Right ventricle myocardium inferior (tissue), 1 donor: ENCODE measurements at regions not wholly inside any gene's neighbourhood (a gene's known extent, or its start where the extent isn't known, plus 50 kb on each side); places are given as distances from the start of the nearest gene placed in this dataset.
"Not testable (repeated sequence)": the region's sequence is repeated elsewhere in the genome, so short reads cannot be mapped to it uniquely, and the experiment has no call there.

ENCODE experiments used
- ATAC-seq: fragments of 200-7000 bp; cut with Tn5 transposase; one replicate; pipeline ENCODE4 v1.9.1; 2020; ENCODE audit warnings: mild to moderate bottlenecking, moderate library complexity
- DNase-seq: peaks from one replicate; pipeline ENCODE4 v3.0.0; 2021; ENCODE audit errors: missing footprints
- intact Hi-C: fragments of 100-400 bp; cut with DNase I; formaldehyde crosslinking; loops from one replicate; pipeline ENCODE4 v1.11.0; 2022
- donor health status: DM: no; HTN: yes; CAD: no; lungs with severe emphysema.

DNA sequence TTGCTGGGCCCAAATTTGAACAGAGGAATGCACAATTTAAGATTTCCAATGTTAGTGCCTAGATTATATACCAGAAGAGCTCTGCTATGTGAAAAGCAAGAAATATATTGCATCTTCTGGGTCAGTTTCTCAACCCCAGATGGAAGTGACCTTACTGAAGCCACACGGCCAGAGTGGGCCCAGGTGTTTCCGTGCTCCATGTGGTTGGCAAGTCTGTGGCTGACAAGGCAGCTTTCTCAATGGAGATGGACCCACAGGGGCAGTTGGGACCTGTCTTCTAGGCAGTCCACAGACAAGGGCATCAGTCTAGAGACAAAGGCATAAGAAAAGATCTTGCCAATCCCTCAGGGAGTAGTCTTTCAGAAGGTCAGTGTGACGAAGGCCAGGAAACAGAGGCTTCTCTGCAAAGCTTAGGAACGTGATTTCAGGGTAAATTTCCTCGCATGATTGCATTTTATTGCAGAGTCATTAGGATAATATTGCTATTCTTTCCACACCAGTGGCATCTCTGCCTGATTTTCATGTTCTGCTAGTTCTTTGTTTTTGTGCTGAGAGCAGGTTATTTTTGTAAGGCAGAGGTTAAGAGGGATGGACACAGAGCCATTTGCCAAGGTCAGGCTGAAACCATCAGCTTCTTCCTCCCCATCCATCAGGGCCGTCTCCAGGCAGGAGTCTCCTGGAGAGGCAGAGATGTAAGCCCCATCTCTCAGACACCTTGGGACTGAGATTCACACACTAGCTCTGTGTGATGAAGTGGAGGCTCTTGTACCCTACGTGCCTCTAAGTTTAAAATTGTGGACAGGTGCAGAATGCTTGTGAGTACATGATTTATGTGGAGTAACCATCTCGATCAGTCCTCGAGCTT is 202.1 kb downstream of the ANKRD30B start:
- ATAC-seq = no peak
- intact Hi-C loops = no loop called here
- DNase-seq = peak; percentile 32

GRCh38 chr18:14952444-14953077 is 204.6 kb downstream of the ANKRD30B start:
- DNase-seq, intact Hi-C loops, ATAC-seq: not testable (repeated sequence)

DNA sequence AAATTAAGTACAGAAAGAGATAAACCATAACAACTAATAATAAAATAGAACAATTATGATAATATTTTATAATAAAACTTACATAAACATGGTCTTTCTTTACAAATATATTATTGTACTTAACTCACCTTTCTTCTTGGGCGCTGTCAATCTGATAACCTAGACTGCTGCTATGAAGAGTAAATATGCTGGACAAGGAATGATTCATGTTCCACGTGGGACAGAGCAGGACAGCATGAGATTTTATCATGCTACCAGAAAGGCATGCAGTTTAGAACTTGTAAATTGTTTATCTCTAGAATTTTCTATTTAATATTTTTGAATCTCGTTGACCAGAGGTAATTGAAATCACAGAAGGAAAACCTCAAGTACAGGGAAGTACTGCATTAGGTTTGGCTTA is 210.7 kb downstream of the ANKRD30B start:
- ATAC-seq = no peak
- intact Hi-C loops = no loop called here

DNA sequence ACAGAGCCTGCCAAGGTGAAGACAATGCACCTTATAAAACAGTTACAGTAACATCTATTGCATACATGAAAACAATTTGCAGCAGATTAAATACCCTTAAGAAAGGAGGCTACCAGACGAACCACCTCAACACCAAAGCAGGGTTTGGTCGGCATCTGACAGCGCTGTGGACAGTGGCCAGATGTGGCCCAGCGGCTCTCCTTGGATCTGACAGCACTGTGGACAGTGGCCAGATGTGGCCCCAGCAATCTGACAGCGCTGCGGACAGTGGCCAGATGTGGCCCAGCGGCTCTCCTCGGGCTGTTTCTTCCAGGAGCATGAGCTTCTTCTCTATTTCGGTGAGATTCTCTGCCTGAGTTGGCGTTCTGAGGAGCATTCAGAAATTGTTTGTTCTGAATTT is 211.6 kb downstream of the ANKRD30B start:
- ATAC-seq = no peak
- peak; percentile 2 for DNase-seq

More for the DNA sequence above, 210.7 kb downstream of the ANKRD30B start:
- DNase-seq = no peak

GRCh38 chr18:14961991-14962390 is 214.0 kb downstream of the ANKRD30B start:
- DNase-seq (peak; percentile 4), ATAC-seq (no peak)
- intact Hi-C loops = no loop called here

More for the DNA sequence above, 211.6 kb downstream of the ANKRD30B start:
- intact Hi-C loops = no loop called here

DNA sequence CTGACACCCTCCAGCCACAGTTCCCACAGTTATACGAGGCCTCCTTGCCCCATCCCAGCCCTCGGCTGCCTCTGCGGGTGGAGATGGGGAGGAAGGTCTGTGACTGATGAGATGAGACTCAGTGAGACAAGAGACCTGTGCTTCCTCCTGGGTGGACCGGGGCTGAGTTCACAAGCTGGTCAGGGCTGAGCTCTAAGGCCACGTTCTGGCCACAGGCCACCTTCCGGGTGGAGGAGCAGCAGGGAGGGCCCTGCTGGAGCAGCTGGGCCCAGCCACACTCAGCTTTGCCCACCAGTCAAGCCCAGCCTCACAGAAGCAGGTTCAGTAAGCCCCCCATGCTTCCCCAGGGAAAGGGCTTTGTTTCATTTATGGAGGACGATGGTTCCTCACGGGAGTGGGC is 214.7 kb downstream of the ANKRD30B start:
- DNase-seq (peak; percentile 6), ATAC-seq (no peak)
- intact Hi-C loops = no loop called here

DNA sequence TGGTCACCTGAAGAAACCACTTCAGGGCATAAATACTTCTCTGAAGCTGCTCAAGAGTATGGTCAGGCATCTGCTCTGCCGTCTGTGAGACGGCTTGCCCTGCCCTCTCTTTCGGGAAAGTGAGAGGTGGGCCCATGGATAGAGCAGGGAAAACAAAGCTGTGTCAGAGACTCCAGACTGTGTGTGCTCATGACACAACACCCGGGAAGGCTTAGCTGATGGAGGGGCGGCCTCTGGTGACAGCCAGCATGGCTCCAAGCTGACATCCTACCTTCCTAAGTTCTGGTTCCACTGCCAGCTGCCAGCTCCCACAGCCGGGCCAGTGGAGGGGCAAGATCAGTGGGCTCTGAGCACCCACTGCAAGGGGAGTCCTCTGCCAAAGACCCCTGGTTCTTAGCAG is 215.3 kb downstream of the ANKRD30B start:
- no peak for ATAC-seq
- DNase-seq = peak; percentile 14

DNA sequence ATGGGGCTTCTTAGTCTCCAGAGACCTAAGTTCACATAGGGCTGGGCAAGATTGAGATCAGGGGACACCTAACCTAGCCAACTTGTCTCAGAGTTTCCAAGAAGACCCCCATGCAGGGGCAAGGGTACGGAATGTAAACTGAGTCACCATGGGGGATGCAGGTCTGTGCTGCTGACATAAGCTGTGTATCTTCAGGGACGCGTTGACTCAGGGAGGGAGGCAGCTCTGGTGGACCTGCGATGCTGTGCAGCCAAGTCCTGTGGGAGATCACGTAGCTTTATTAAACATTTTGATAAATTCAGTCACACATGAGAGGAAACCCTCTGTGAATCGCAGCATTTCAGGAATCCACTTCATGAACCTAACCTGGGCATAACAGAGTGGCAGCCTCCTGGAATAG is 216.0 kb downstream of the ANKRD30B start:
- peak; percentile 4 for DNase-seq
- ATAC-seq = no peak
- intact Hi-C loops = no loop called here

More for the DNA sequence above, 215.3 kb downstream of the ANKRD30B start:
- intact Hi-C loops = no loop called here

GRCh38 chr18:14964406-14964805 is 216.4 kb downstream of the ANKRD30B start:
- no peak for ATAC-seq
- DNase-seq = no peak
- intact Hi-C loops = no loop called here

DNA sequence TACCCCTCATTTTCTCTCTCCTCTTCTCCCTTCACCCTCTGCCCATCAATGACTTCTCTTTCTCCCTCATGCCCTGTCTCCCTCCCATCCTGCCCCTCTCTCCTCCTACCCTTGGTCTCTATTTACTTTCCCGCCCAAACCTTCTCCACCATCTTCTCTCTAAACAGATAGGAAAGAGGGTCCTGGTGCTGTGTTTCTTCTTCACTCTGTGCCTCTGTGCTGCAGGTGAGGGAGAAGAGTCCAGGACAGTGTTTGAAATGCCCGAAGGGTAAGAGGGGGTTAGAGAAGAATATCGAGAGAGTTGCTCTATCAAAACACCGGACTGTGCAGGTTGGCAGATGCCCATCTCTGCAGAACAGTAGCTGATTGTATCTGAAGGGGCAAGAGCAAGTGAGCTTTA is 217.0 kb downstream of the ANKRD30B start:
- ATAC-seq, intact Hi-C loops: not testable (repeated sequence)

DNA sequence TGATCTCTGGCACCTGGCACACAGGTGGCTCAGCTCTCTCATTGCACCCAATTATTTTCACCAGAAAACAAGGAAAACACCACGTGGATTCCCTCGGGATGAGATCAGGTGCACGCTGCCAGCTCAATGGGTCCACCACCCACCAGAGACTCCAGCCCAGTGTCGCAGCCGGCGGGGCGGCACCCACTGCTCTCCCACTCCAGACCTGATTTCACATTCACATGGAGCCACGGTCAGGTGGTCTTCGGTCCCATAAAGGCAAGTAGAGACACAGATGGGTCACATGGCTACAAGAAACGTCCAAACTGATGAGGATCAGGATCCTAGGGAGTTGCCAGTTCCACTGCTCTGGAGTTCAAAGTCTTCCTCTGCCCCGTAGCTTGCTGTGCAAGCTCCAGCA is 217.6 kb downstream of the ANKRD30B start:
- intact Hi-C loops = no loop called here
- ATAC-seq (no peak), DNase-seq (no peak)

More for the DNA sequence above, 217.0 kb downstream of the ANKRD30B start:
- DNase-seq = not testable (repeated sequence)

DNA sequence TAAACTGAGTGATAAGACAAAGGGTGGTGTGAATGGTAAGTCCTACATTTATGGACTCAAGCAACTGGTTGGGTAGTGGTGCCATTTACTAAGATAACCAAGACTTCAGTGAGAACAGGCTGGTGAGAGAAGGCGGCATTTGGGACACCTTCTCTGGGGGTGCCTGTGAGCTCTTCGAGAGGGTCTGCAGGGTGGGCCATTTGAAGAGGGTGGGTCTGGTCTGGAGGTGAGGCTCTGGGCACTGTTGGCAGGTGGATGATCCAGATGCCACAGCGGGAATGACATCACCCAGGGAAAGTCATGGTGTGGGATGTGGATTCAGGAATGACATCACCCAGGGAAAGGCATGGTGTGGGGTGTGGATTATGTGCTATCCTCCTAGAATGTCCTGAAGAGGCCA is 219.3 kb downstream of the ANKRD30B start:
- DNase-seq, intact Hi-C loops, ATAC-seq: not testable (repeated sequence)

DNA sequence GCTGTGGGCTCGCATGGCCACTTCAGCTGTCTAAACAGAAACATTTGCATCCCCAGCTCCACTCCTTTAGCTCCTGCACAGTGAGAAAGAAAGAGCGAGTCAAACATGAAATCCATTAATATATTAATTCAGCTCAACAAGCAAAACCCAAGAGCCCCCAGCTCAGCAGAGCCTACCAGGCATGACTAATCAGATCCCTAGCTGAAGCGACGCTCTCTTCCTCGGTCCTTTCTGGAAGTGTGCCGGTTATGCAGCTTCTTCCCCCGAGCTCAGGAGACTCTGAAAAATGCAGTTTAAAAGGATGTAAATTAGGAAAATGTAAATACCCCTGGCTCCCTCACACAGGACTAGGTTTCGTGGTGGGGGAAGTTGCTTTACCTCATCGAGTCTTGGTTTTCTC is 221.5 kb downstream of the ANKRD30B start:
- ATAC-seq (no peak), DNase-seq (no peak)
- intact Hi-C loops = no loop called here

- DNase-seq (no peak), ATAC-seq (no peak)
- intact Hi-C loops = no loop called here
Measured at GRCh38 chr18:14970027-14970426, 222.1 kb downstream of the ANKRD30B start.

DNA sequence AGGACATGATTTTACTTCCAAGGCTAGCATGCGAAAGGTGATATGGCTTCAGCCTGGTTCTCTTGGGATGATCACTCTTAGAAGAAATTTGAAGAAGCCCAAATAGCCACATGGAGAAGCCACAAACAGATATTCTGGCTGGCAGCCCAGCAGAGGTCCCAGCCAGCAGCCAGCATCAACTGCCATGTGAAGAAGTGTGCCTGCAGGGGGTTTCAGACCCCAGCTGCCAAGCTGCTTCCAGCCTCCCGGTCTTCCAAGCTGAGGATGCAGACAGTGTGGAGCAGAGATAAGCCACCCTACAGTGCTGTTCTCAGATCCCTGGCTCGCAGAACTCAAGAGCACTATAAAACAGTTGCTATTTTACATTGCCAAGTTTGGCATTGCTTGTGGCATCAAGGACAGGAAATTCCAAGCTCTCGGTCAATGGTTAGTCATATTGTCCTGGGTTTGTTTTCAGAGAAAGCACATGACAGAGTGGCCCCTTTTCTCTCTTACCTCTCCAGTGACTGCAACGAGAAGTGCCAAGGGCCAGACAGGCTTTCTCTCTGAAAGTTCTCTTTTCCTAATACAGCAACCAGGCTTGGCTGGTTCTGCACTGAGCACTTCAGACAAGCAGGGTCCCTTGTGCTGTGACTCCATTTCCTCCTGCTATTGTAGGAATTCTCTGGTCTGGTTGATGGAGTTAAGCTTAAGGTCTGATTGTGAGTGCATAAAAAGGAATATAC is 223.7 kb downstream of the ANKRD30B start:
- DNase-seq (no peak), ATAC-seq (no peak)
- intact Hi-C loops = no loop called here

GRCh38 chr18:14973421-14973820 is 225.4 kb downstream of the ANKRD30B start:
- ATAC-seq, intact Hi-C loops, DNase-seq: not testable (repeated sequence)

GRCh38 chr18:14974088-14974487 is 226.1 kb downstream of the ANKRD30B start:
- intact Hi-C loops = no loop called here
- ATAC-seq = no peak
- no peak for DNase-seq

- DNase-seq = no peak
- no peak for ATAC-seq
- intact Hi-C loops = no loop called here
Measured at GRCh38 chr18:14974576-14974975, 226.6 kb downstream of the ANKRD30B start.

DNA sequence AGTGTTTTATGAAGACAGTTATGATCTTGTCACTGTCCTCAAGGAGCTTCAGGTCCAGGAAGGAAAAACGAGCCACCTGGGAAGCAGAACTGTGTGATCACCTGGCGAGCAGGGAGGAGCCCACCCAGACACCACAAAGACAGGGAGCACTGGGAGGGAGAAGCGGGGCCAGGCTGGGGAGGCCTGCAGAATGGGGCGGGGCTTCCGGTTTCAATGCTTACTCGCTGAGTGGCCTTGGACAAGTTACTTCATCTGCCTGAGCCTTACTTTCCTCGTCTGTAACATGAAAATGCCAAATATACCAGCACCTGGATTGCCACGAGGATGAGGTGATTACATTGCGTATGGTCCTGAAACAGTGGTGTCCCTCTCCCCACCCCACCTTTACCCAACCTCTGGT is 227.5 kb downstream of the ANKRD30B start:
- intact Hi-C loops = no loop called here
- DNase-seq (no peak), ATAC-seq (no peak)
